ENCODE measurements at regions not wholly inside any gene's neighbourhood (a gene's known extent, or its start where the extent isn't known, plus 50 kb on each side); places are given as distances from the start of the nearest gene placed in this dataset.
"Not testable (repeated sequence)": the region's sequence is repeated elsewhere in the genome, so short reads cannot be mapped to it uniquely, and the experiment has no call there.

DNA sequence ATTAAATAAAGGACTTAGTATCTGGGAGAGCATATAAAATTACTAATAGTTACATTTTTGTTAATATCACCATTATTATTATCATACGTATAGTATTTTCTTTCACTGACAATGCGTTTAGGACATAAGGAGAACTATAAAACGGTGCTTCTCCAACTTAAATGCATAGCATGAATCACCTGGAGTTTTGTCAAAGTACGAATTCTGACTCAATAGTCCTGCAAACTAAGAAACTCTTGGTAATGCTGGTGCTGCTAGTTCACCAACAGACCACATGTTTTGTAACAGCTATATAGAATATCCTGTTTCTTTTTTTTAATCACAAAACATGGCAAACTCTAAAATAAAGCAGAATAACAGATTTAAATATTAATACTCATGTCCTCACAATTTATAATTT is 116.1 kb upstream of the ZNF717 start:
- TF ChIP-seq, protein P1, sequence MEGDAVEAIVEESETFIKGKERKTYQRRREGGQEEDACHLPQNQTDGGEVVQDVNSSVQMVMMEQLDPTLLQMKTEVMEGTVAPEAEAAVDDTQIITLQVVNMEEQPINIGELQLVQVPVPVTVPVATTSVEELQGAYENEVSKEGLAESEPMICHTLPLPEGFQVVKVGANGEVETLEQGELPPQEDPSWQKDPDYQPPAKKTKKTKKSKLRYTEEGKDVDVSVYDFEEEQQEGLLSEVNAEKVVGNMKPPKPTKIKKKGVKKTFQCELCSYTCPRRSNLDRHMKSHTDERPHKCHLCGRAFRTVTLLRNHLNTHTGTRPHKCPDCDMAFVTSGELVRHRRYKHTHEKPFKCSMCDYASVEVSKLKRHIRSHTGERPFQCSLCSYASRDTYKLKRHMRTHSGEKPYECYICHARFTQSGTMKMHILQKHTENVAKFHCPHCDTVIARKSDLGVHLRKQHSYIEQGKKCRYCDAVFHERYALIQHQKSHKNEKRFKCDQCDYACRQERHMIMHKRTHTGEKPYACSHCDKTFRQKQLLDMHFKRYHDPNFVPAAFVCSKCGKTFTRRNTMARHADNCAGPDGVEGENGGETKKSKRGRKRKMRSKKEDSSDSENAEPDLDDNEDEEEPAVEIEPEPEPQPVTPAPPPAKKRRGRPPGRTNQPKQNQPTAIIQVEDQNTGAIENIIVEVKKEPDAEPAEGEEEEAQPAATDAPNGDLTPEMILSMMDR (IDR thresholded peaks at IDR 0.05) = not testable (repeated sequence)
- TF ChIP-seq POLR2A (IDR thresholded peaks at IDR 0.05) = not testable (repeated sequence)

Measured in Peyer's patch (tissue), 4 donors.